Ovary (tissue), 3 donors: ENCODE measurements at regions not wholly inside any gene's neighbourhood (a gene's known extent, or its start where the extent isn't known, plus 50 kb on each side); places are given as distances from the start of the nearest gene placed in this dataset.

Experiments used
- CTCF ChIP-seq, 3 donors: fragments of 450-650 bp in 2 of 3; fragments of 200-600 bp in 1 of 3; IDR thresholded peaks; one replicate each; pipeline versions ENCODE4 v1.5.1 to v1.8.0; 2016 to 2022; ENCODE audit warnings: antibody characterized with exemption in 3 of 3, mild to moderate bottlenecking in 1 of 3
- EP300 ChIP-seq: sonication (generic); formaldehyde crosslinking; IDR thresholded peaks from one replicate; pipeline ENCODE4 v1.6.1; 2017; ENCODE audit warnings: antibody characterized with exemption
- POLR2A ChIP-seq: fragments of 450-650 bp; IDR thresholded peaks from one replicate; pipeline ENCODE4 v1.6.1; 2017; ENCODE audit warnings: antibody characterized with exemption, mild to moderate bottlenecking, moderate library complexity
- donor health status: DM: no; HTN: no; CAD: no.

DNA sequence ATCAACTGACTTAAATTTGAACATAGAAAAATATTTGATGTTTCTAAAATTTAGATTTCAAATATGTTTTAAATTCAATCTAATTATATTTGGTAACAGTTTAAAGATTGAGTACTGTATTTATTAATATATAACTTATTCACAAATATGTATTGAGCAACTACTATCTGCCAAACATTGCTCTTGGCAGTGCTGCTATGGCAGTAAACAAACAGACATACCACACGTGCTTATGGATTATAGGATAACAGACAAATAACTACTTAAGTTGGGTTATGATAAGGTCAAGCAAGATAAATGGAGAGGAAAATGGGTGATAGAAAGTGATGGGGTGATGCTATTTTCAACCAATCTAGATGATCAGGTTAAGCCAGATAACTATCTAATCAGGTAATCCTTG lies 538.1 kb downstream of the C12orf50 start:
- TF ChIP-seq CTCF (IDR thresholded peaks at IDR 0.05) (no peak), POLR2A (no peak), EP300 (no peak)
